Activated CD4-positive, alpha-beta memory T cell treated with anti-CD3 and anti-CD28 coated beads, Interleukin-2, amount 10 ng/mL, durations not matched to agents 7 days and 5 days (primary cell): ENCODE measurements at regions not wholly inside any gene's neighbourhood (a gene's known extent, or its start where the extent isn't known, plus 50 kb on each side); places are given as distances from the start of the nearest gene placed in this dataset.

Source experiments
- CTCF ChIA-PET: fragments of 350-600 bp; sonication (Branson Sonifier 250); formaldehyde crosslinking; loops from one replicate; lab custom pipeline; 2021; ENCODE audit warnings: antibody characterized with exemption, inconsistent platforms; lab: Charles Lee
- POLR2A ChIA-PET: fragments of 350-600 bp; sonication (Branson Sonifier 250); formaldehyde crosslinking; loops from one replicate; lab custom pipeline; 2021; ENCODE audit warnings: antibody characterized with exemption; lab: Charles Lee
- DNase-seq: peaks from one replicate; pipeline ENCODE4 v3.0.0-alpha.2; 2020
- H3K27ac Mint-ChIP-seq: one replicate; pipeline ENCODE4 v1.8.0; 2021; ENCODE audit warnings: mild to moderate bottlenecking, mixed read lengths
- H3K27me3 Mint-ChIP-seq: one replicate; pipeline ENCODE4 v1.8.0; 2021; ENCODE audit warnings: mixed read lengths
- H3K36me3 Mint-ChIP-seq: one replicate; pipeline ENCODE4 v1.8.0; 2021; ENCODE audit warnings: low read depth, mixed read lengths
- H3K4me1 Mint-ChIP-seq: one replicate; pipeline ENCODE4 v1.8.0; 2021; ENCODE audit warnings: mixed read lengths
- H3K4me3 Mint-ChIP-seq: one replicate; pipeline ENCODE4 v1.8.0; 2021; ENCODE audit warnings: mild to moderate bottlenecking, mixed read lengths
- H3K9me3 Mint-ChIP-seq: one replicate; pipeline ENCODE4 v1.8.0; 2021; ENCODE audit warnings: mixed read lengths

- H3K36me3 Mint-ChIP-seq = no peaks in the 10 kb centered on the region
- H3K27ac Mint-ChIP-seq = no peak overlapping the region
- no peaks in the 10 kb centered on the region for H3K27me3 Mint-ChIP-seq
- DNase-seq = no peak
- CTCF ChIA-PET = no interaction called here
- no peak overlapping the region for H3K4me3 Mint-ChIP-seq
- POLR2A ChIA-PET = no interaction called here
- no peaks in the 10 kb centered on the region for H3K4me1 Mint-ChIP-seq
- H3K9me3 Mint-ChIP-seq = peaks cover 3% of the 10 kb centered on the region
Observed at GRCh38 chr7:46554688-46555422, 633.8 kb upstream of the IGFBP3 start.

DNA sequence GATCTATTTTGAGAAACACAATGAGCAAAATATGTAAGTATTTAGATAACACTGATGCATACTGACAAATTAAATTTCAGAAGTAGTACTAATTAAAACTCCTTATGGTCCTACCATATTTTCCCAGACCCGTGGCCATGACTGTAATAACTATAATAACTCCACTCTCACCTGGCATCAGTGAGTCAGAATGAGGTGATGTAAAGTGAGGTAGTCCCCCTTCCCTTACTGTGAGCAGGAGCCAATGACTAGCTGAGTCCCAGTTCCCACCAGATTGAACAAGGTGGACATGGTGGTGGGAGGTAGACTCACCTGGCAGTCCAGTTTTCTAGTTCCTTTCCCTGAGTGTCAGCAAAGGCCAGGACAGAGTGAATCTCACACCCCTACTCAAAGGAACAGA lies 630.5 kb upstream of the IGFBP3 start:
- Mint-ChIP-seq H3K27ac (no peak overlapping the region), H3K36me3 (no peaks in the 10 kb centered on the region), H3K9me3 (peaks cover 3% of the 10 kb centered on the region), H3K4me3 (no peak overlapping the region), H3K27me3 (no peaks in the 10 kb centered on the region), H3K4me1 (no peaks in the 10 kb centered on the region)
- no peak for DNase-seq
- POLR2A ChIA-PET = no interaction called here
- CTCF ChIA-PET = no interaction called here

DNA sequence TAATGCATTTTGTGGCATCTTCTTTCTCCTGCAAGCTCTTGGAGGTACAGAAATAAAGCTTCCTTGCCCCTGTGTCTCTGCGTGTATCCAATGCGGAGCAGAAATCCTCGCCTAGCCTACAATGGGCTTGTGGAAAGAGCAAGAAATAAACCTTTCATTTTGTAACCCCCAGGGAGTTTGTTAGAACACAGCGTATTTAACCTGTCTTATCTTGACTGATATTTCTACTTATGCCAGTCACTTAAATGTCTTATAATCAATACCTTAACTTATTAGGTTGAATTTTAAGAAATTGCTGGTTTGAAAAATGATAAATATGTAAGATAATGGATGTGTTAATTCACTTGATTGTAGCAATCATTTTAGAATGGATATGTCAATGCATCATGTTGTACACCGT lies 629.8 kb upstream of the IGFBP3 start:
- no peak for DNase-seq
- POLR2A ChIA-PET = no interaction called here
- peaks cover 3% of the 10 kb centered on the region for H3K9me3 Mint-ChIP-seq
- H3K36me3 Mint-ChIP-seq = no peaks in the 10 kb centered on the region
- no peak overlapping the region for H3K27ac Mint-ChIP-seq
- H3K27me3 Mint-ChIP-seq = no peaks in the 10 kb centered on the region
- H3K4me3 Mint-ChIP-seq = no peak overlapping the region
- no peaks in the 10 kb centered on the region for H3K4me1 Mint-ChIP-seq
- CTCF ChIA-PET = no interaction called here

DNA sequence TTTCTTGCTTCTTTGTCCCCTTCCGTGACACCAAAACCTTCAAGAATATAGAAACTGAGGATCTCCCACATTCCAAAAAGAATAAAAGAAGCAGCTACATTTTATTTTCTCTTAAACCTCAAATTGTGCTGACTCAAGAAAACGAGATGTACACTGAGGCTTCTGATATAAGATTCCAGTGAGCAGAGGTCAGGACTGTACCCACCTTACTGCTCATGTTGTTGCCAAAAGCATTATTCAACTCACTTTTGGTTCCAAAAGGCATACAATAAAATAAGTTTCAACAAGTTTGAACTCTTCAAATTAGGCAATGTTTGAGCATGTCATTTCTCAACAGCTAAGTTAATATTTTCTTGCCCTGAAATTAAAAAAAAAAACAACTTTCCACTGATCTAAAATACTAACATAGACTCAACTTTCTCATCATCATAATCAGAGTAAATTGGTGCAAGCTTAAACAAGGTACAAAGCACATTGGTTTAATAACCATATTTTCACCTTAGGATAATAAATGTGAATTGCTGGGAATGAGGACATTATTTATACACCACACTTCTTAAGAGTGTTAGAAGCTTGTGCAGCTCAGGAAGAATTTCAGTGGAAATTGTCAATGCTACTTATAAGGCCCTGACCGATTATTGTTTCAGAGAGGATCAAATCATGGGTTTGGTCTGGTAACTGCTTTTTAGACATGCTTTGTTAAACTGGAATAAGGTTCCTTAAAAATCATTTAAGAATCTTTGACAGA lies 629.0 kb upstream of the IGFBP3 start:
- H3K4me1 Mint-ChIP-seq = no peaks in the 10 kb centered on the region
- H3K9me3 Mint-ChIP-seq = peaks cover 3% of the 10 kb centered on the region
- POLR2A ChIA-PET = no interaction called here
- no peaks in the 10 kb centered on the region for H3K36me3 Mint-ChIP-seq
- no peak overlapping the region for H3K4me3 Mint-ChIP-seq
- DNase-seq = no peak
- H3K27me3 Mint-ChIP-seq = no peaks in the 10 kb centered on the region
- H3K27ac Mint-ChIP-seq = no peak overlapping the region
- CTCF ChIA-PET = no interaction called here

DNA sequence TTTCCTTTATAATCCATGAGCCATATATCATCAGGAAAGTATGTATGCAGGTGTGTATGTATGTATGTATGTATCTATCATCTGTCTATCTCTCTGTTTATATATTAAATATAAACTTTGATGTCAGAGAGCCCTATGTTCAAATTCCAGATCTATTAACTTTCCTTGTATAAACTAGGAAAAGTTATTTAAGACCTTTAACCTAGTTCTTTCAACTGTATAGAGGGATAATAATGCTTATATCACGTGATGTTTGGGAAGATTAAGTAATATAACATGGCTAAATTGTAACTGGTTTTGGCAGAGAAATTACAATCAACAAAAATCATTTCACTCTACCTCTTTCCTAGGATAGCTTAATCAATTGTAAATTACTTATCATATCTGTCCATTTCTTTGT lies 628.3 kb upstream of the IGFBP3 start:
- POLR2A ChIA-PET = no interaction called here
- peaks cover 2% of the 10 kb centered on the region for H3K4me1 Mint-ChIP-seq
- no peaks in the 10 kb centered on the region for H3K36me3 Mint-ChIP-seq
- no peak overlapping the region for H3K27ac Mint-ChIP-seq
- H3K27me3 Mint-ChIP-seq = no peaks in the 10 kb centered on the region
- CTCF ChIA-PET = no interaction called here
- H3K4me3 Mint-ChIP-seq = no peak overlapping the region
- H3K9me3 Mint-ChIP-seq = no peaks in the 10 kb centered on the region
- no peak for DNase-seq

- Mint-ChIP-seq H3K36me3 (no peaks in the 10 kb centered on the region), H3K9me3 (peaks cover 2% of the 10 kb centered on the region), H3K4me1 (peaks cover 3% of the 10 kb centered on the region), H3K4me3 (no peak overlapping the region), H3K27ac (no peak overlapping the region), H3K27me3 (no peaks in the 10 kb centered on the region)
- no peak for DNase-seq
- CTCF ChIA-PET = no interaction called here
- POLR2A ChIA-PET = no interaction called here
Observed at GRCh38 chr7:46547044-46547443, 626.0 kb upstream of the IGFBP3 start.

DNA sequence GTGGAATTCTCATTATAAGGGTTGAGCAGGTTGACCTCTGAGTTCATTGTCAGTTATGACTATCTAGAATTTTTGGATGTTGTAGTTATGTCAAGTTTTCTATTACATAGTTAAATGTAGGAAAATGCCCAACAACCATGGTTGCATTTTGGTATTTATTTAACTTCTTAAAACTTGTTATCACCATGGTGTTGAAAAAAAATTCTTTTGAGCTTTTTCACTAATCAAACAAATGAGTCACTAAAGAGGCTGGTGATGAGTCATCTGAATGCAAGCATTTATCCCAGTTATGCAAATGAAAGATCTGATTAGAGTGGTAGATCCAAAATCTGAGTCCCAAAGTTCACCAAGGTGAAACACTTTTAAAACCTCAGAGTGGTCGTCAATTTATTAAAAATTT lies 624.7 kb upstream of the IGFBP3 start:
- ChIA-PET CTCF (no interaction called here), POLR2A (no interaction called here)
- Mint-ChIP-seq H3K4me3 (no peak overlapping the region), H3K4me1 (peaks cover 3% of the 10 kb centered on the region), H3K36me3 (no peaks in the 10 kb centered on the region), H3K27ac (no peak overlapping the region), H3K9me3 (peaks cover 2% of the 10 kb centered on the region), H3K27me3 (no peaks in the 10 kb centered on the region)
- DNase-seq = no peak

DNA sequence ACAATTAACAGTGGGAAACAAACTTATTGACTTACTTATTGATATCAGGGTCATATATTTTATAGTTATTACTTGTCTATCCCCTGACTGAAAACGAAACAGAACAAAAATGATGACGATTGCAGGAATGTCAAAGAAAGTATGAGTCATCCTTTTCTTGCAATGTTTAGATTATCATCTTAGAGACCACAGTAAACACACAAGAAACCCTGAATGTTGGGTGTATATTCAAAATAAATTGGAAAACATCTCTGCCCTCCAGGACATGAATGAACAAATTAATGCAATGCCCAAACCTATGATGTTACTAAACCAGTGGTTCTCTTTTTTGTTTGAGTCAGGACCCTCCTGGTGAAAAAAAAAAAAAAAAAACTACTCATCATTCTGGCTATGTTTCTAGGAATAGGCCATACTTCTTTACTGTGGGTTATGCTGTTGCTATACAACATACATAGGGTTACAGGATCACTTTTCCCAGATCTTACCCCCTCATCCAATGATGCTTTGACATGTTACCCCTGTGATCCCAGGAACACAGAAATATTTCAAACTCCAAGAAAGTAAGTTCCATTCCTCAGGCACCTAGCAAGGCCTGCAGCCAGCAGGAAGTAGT lies 623.4 kb upstream of the IGFBP3 start:
- peaks cover 2% of the 10 kb centered on the region for H3K9me3 Mint-ChIP-seq
- CTCF ChIA-PET = no interaction called here
- H3K36me3 Mint-ChIP-seq = no peaks in the 10 kb centered on the region
- peaks cover 3% of the 10 kb centered on the region for H3K4me1 Mint-ChIP-seq
- DNase-seq = no peak
- H3K27me3 Mint-ChIP-seq = no peaks in the 10 kb centered on the region
- H3K27ac Mint-ChIP-seq = no peak overlapping the region
- H3K4me3 Mint-ChIP-seq = no peak overlapping the region
- POLR2A ChIA-PET = no interaction called here

GRCh38 chr7:46542076-46542475 lies 621.0 kb upstream of the IGFBP3 start:
- Mint-ChIP-seq H3K4me1 (peaks cover 3% of the 10 kb centered on the region), H3K27me3 (no peaks in the 10 kb centered on the region), H3K4me3 (no peak overlapping the region), H3K9me3 (peaks cover 2% of the 10 kb centered on the region), H3K27ac (no peak overlapping the region), H3K36me3 (no peaks in the 10 kb centered on the region)
- ChIA-PET POLR2A (no interaction called here), CTCF (no interaction called here)
- no peak for DNase-seq

- H3K9me3 Mint-ChIP-seq = peaks cover 11% of the 10 kb centered on the region
- no peak for DNase-seq
- ChIA-PET POLR2A (no interaction called here), CTCF (no interaction called here)
- no peaks in the 10 kb centered on the region for H3K36me3 Mint-ChIP-seq
- no peak overlapping the region for H3K4me3 Mint-ChIP-seq
- peaks cover 3% of the 10 kb centered on the region for H3K4me1 Mint-ChIP-seq
- H3K27ac Mint-ChIP-seq = no peak overlapping the region
- no peaks in the 10 kb centered on the region for H3K27me3 Mint-ChIP-seq
Observed at GRCh38 chr7:46539892-46540483, 618.9 kb upstream of the IGFBP3 start.

- Mint-ChIP-seq H3K36me3 (no peaks in the 10 kb centered on the region), H3K4me3 (no peak overlapping the region), H3K4me1 (no peaks in the 10 kb centered on the region), H3K27me3 (no peaks in the 10 kb centered on the region), H3K27ac (no peak overlapping the region), H3K9me3 (peaks cover 9% of the 10 kb centered on the region)
- ChIA-PET CTCF (no interaction called here), POLR2A (no interaction called here)
- no peak for DNase-seq
Observed at GRCh38 chr7:46537191-46537905, 616.3 kb upstream of the IGFBP3 start.

DNA sequence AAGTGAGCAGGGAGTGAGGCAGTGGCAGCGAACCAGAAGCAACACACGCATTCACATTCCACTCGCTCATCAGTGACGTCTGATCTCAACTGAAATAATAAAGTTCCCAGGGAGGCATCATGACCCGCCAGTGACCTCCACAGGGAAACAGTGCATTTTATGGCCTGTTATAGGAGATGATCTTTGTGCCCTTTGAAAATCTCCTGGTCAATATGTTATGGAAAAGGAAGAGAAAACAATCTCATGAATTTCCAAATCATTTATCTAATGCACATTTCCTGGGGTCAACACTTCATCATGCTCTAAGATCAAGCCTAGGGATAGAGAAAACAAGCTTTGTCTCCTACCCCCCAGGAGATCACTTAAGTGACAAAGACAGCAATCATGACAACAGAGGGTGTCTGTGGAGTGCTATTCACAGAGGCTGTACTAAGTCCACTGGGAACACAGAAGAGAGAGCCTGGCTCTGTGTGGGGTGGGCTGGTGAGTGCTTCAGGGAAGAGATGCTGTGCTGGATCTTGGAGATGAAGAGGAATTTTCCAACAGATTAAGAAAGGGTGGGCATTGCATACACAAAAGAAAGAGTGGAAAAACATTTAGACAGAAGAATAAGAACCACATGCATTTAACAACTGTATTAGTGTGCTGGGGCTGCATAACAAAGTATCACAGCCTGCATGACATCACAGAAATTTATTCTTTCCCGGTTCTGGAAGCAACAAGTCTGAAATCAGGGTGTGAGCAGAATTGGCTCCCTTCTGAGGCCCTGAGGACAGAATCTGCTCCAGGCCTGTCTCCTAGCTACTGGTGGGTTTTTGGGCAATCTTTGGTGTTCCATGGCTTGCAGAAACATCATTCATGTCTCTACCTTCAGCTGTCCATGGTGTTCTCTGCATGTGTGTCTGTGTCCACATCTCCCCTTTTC lies 613.9 kb upstream of the IGFBP3 start:
- Mint-ChIP-seq H3K36me3 (no peaks in the 10 kb centered on the region), H3K27ac (no peak overlapping the region), H3K9me3 (peaks cover 9% of the 10 kb centered on the region), H3K4me3 (no peak overlapping the region), H3K27me3 (no peaks in the 10 kb centered on the region), H3K4me1 (no peaks in the 10 kb centered on the region)
- no peak for DNase-seq
- POLR2A ChIA-PET = no interaction called here
- CTCF ChIA-PET = no interaction called here
